B cell (primary cell): ENCODE measurements at regions not wholly inside any gene's neighbourhood (a gene's known extent, or its start where the extent isn't known, plus 50 kb on each side); places are given as distances from the start of the nearest gene placed in this dataset.

Experiments
- ATAC-seq: fragments of 200-7000 bp; cut with Tn5 transposase; one replicate; pipeline ENCODE4 v1.10.0; 2021; ENCODE audit warnings: low read depth, mild to moderate bottlenecking, moderate number of reproducible peaks, moderate library complexity
- CTCF ChIA-PET: fragments of 350-600 bp; sonication (Branson Sonifier 250); formaldehyde crosslinking; loops from one replicate; lab custom pipeline; 2021; ENCODE audit warnings: antibody characterized with exemption, inconsistent platforms; lab: Charles Lee
- POLR2A ChIA-PET: fragments of 350-600 bp; sonication (Branson Sonifier 250); formaldehyde crosslinking; loops from one replicate; lab custom pipeline; 2021; ENCODE audit warnings: antibody characterized with exemption; lab: Charles Lee
- DNase-seq: peaks from one replicate; pipeline ENCODE4 v3.0.0; 2013
- H2AFZ ChIP-seq: 2 replicates; pipeline ENCODE4 v1.6.1; 2012; ENCODE audit warnings: mild to moderate bottlenecking, low read depth, low read length; ENCODE audit not compliant: insufficient read depth, poor library complexity, severe bottlenecking
- H3K27ac ChIP-seq, 2 donors: 1 replicate in 1 of 2; 2 replicates in 1 of 2; pipeline ENCODE4 v1.5.1; 2012 to 2013; ENCODE audit warnings: low read length in 2 of 2, mild to moderate bottlenecking in 2 of 2, moderate library complexity in 1 of 2
- H3K27me3 ChIP-seq, 4 experiments: fragments of 200-600 bp in 1 of 4; sonication (generic) in 1 of 4; replicated peaks in 1 of 4; 1 replicate in 2 of 4; 2 replicates in 2 of 4; pipeline versions ENCODE4 v1.6.1 to v1.7.0; 2013 to 2016; ENCODE audit warnings: low read length in 3 of 4, mild to moderate bottlenecking in 2 of 4, mixed read lengths in 1 of 4, moderate library complexity in 1 of 4; ENCODE audit not compliant: insufficient read depth in 4 of 4, control insufficient read depth in 3 of 4; ENCODE audit errors: control extremely low read depth in 1 of 4
- H3K36me3 ChIP-seq, 2 experiments: replicated peaks in 1 of 2; 1 replicate in 1 of 2; 2 replicates in 1 of 2; pipeline versions ENCODE4 v1.6.1 to v1.7.1; 2013; ENCODE audit warnings: low read length in 1 of 2; ENCODE audit not compliant: insufficient read depth in 2 of 2, control insufficient read depth in 1 of 2; ENCODE audit errors: control extremely low read depth in 1 of 2, extremely low read depth in 1 of 2
- H3K4me1 ChIP-seq, 2 donors: fragments of 200-600 bp in 1 of 2; sonication (generic) in 1 of 2; 1 replicate in 1 of 2; 2 replicates in 1 of 2; pipeline versions ENCODE4 v1.5.1 to v1.6.1; 2013 to 2017; ENCODE audit warnings: low read length in 2 of 2; ENCODE audit not compliant: control insufficient read depth in 2 of 2, insufficient read depth in 2 of 2
- H3K4me2 ChIP-seq: replicated peaks from 2 replicates; pipeline ENCODE3; 2012; ENCODE audit warnings: mild to moderate bottlenecking, low read depth, low read length; ENCODE audit not compliant: poor library complexity, severe bottlenecking
- H3K4me3 ChIP-seq, 5 experiments: fragments of 200-600 bp in 1 of 5; sonication (generic) in 1 of 5; 1 replicate in 3 of 5; 2 replicates in 2 of 5; pipeline versions ENCODE4 v1.5.1 to v1.7.0; 2011 to 2016; ENCODE audit warnings: low read length in 4 of 5, mild to moderate bottlenecking in 4 of 5, low read depth in 2 of 5, control low read depth in 1 of 5, moderate library complexity in 1 of 5; ENCODE audit not compliant: insufficient read depth in 1 of 5; ENCODE audit errors: control extremely low read depth in 1 of 5, extremely low read depth in 1 of 5
- H3K79me2 ChIP-seq: fragments of 200-600 bp; sonication (generic); one replicate; pipeline ENCODE4 v1.6.0; 2016; ENCODE audit warnings: low read length; ENCODE audit not compliant: control insufficient read depth, insufficient read depth
- H3K9ac ChIP-seq: fragments of 200-600 bp; sonication (generic); 2 replicates; pipeline ENCODE4 v1.6.1; 2017; ENCODE audit warnings: mild to moderate bottlenecking, low read length, moderate library complexity
- H3K9me3 ChIP-seq, 3 donors: one replicate each; pipeline versions ENCODE4 v1.6.1 to v1.7.1; 2013; ENCODE audit warnings: low read length in 2 of 3; ENCODE audit not compliant: control insufficient read depth in 2 of 3, insufficient read depth in 1 of 3; ENCODE audit errors: control extremely low read depth in 1 of 3
- H4K20me1 ChIP-seq: 2 replicates; pipeline ENCODE4 v1.6.0; 2012; ENCODE audit warnings: mild to moderate bottlenecking, low read length; ENCODE audit not compliant: insufficient read depth, control insufficient read depth, poor library complexity, severe bottlenecking
- H3K27ac Mint-ChIP-seq: one replicate; pipeline ENCODE4 v1.8.0; 2021; ENCODE audit warnings: mixed read lengths
- H3K27me3 Mint-ChIP-seq: one replicate; pipeline ENCODE4 v1.8.0; 2021; ENCODE audit warnings: mixed read lengths
- H3K4me1 Mint-ChIP-seq: one replicate; pipeline ENCODE4 v1.8.0; 2021; ENCODE audit warnings: mixed read lengths
- H3K4me3 Mint-ChIP-seq: one replicate; pipeline ENCODE4 v1.8.0; 2021; ENCODE audit warnings: mixed read lengths
- H3K9me3 Mint-ChIP-seq: one replicate; pipeline ENCODE4 v1.8.0; 2022; ENCODE audit warnings: mixed read lengths; ENCODE audit not compliant: insufficient read depth
- CTCF ChIP-seq: fragments of 200-600 bp; IDR thresholded peaks from one replicate; pipeline ENCODE4 v1.8.0; 2022; ENCODE audit warnings: antibody characterized with exemption, mild to moderate bottlenecking
- EZH2 ChIP-seq: IDR thresholded peaks from 2 replicates; pipeline ENCODE4 v1.6.1; 2012; ENCODE audit warnings: borderline replicate concordance, low read depth, mild to moderate bottlenecking, moderate library complexity, low read length; ENCODE audit not compliant: insufficient read depth, poor library complexity, severe bottlenecking
- WGBS: methylation state at CpG from one replicate; pipeline ENCODE4 v1.1.5; 2013; ENCODE audit warnings: missing lambda C conversion rate; ENCODE audit not compliant: insufficient coverage; 5-methylcytosine and 5-hydroxymethylcytosine counted together
- intact Hi-C: fragments of 100-400 bp; cut with micrococcal nuclease; formaldehyde crosslinking; loops from one replicate; pipeline ENCODE4 v1.10.0; 2022

GRCh38 chr4:3661989-3662388, 104.2 kb upstream of the ADRA2C start:
- Histone ChIP-seq H3K27me3 (peaks cover 0 to 13% (median 0%) of the 10 kb centered on the region in 4 experiments), H3K79me2 (no peaks in the 10 kb centered on the region), H3K9ac (no peak overlapping the region), H3K4me3 (no peak overlapping the region), H3K4me1 (peaks cover 5 to 14% of the 10 kb centered on the region in 2 donors), H3K4me2 (no peak overlapping the region), H3K36me3 (no peaks in the 10 kb centered on the region), H3K9me3 (peaks cover 0 to 22% (median 5%) of the 10 kb centered on the region in 3 donors), H3K27ac (no peak overlapping the region), H4K20me1 (no peaks in the 10 kb centered on the region), H2AFZ (no peak overlapping the region)
- CTCF ChIA-PET, result no interaction called here
- no peak for DNase-seq
- TF ChIP-seq EZH2 (no peak), CTCF (no peak)
- 74% methylated on average over 5 of the region's 14 CpGs for WGBS
- POLR2A ChIA-PET, result no interaction called here
- Mint-ChIP-seq H3K27ac (no peak overlapping the region), H3K9me3 (peaks cover 4% of the 10 kb centered on the region), H3K4me3 (no peak overlapping the region), H3K4me1 (peaks cover 19% of the 10 kb centered on the region), H3K27me3 (peaks cover 18% of the 10 kb centered on the region)
- intact Hi-C loops, result no loop called here
- no peak for ATAC-seq

DNA sequence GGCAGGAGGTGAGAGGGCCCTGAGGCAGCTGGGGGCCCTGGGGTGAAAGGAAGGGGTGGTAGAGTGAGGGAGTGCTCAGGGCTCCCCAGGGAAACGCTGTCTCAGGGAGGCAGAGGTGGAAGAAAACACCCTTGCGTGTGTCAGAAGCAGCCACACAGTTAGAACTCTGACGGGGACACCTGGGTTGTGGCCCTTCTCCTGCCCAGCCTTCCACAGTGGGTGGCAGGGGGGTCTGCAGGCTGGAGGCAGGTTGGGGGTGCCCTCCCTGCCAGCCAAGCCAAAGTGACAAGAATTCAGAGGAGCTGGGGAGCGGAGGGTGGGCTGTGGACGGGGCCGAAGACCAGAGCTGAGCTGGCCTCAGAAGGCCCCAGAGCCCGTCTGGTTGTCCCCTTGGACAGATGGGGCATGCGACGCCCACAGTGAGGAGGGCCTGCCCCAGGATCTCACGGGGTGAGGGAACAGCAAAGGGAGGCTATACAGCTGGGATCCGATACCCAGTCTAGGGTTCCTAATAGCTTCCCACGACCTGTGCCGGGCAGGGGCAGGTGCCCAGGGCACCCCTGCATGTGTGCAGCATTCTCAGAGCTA, 105.2 kb upstream of the ADRA2C start:
- peaks cover 25% of the 10 kb centered on the region for H3K27me3 Mint-ChIP-seq
- Histone ChIP-seq H3K9me3 (peaks cover 0 to 13% (median 0%) of the 10 kb centered on the region in 3 donors), H3K4me1 (peaks cover 1 to 5% of the 10 kb centered on the region in 2 donors), H3K4me3 (no peak overlapping the region), H3K4me2 (no peak overlapping the region), H3K36me3 (no peaks in the 10 kb centered on the region), H3K9ac (no peak overlapping the region), H3K27me3 (peaks cover 0 to 13% (median 0%) of the 10 kb centered on the region in 4 experiments), H4K20me1 (no peaks in the 10 kb centered on the region), H3K27ac (no peak overlapping the region), H3K79me2 (no peaks in the 10 kb centered on the region), H2AFZ (no peak overlapping the region)
- no peak overlapping the region for H3K27ac Mint-ChIP-seq
- H3K9me3 Mint-ChIP-seq, result peaks cover 4% of the 10 kb centered on the region
- ChIA-PET POLR2A (no interaction called here), CTCF (no interaction called here)
- H3K4me1 Mint-ChIP-seq, result peaks cover 17% of the 10 kb centered on the region
- no peak overlapping the region for H3K4me3 Mint-ChIP-seq
- no peak for DNase-seq
- TF ChIP-seq CTCF, result no peak
- TF ChIP-seq EZH2, result no peak
- WGBS, result 80% methylated on average over 13 of the region's 13 CpGs
- no peak for ATAC-seq
- intact Hi-C loops, result no loop called here
